ENCODE measurements at regions not wholly inside any gene's neighbourhood (a gene's known extent, or its start where the extent isn't known, plus 50 kb on each side); places are given as distances from the start of the nearest gene placed in this dataset.

DNA sequence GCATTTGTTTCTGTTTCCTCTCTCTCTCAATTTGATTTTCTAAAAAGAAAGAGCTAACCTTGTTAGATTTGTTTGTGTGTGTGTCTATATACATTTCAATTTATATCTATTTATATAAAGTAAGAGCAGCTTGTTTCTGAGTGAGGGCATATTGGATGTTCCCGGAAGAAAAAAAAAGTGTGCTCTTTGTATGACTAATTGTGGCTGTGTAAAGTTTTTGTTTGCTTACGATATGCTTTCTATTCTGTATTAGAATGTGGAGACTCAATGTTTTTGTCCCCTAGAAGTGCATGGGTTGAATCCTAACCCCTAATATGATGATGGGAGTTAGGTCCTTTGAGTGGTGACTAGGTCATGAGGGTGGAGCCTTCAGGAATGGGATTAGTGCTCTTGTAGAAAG, 66.6 kb upstream of the C1QTNF9B start:
- ChIA-PET POLR2A (no interaction called here), CTCF (no interaction called here)
- Mint-ChIP-seq H3K4me3 (no peak overlapping the region), H3K27ac (no peak overlapping the region), H3K9me3 (no peaks in the 10 kb centered on the region), H3K27me3 (no peaks in the 10 kb centered on the region), H3K4me1 (ENCODE audit: low read depth) (peaks cover 13% of the 10 kb centered on the region), H3K36me3 (ENCODE audit: low read depth) (no peaks in the 10 kb centered on the region)
- Histone ChIP-seq H3K27ac (ENCODE audit: low read depth in 1 of 2, low read length in 2 of 2) (no peak overlapping the region), H3K4me3 (ENCODE audit: low read length) (no peak overlapping the region), H3K27me3 (ENCODE audit: control insufficient read depth in 1 of 2, insufficient read depth in 2 of 2, low read length in 2 of 2) (no peaks in the 10 kb centered on the region), H3K36me3 (ENCODE audit: insufficient read depth, low read length) (no peaks in the 10 kb centered on the region), H3K9me3 (ENCODE audit: control insufficient read depth in 1 of 2, insufficient read depth in 1 of 2, low read length in 2 of 2) (no peaks in the 10 kb centered on the region), H3K4me1 (ENCODE audit: insufficient read depth, low read length) (peaks cover 12% of the 10 kb centered on the region)
- DNase-seq (no peak), ATAC-seq (ENCODE audit: poor library complexity) (no peak)
- intact Hi-C loops (cut with DNase I, micrococcal nuclease), result loop anchor here in 1 of 2 experiments (5.0 kb wide), 1 partner anchor 497 kb away; no protein-coding TSS in a partner anchor
- TF ChIP-seq CTCF (IDR thresholded peaks at IDR 0.05), result no peak

- H3K27ac ChIP-seq (ENCODE audit: low read depth in 1 of 2, low read length in 2 of 2), result no peak overlapping the region
- H3K4me3 ChIP-seq (ENCODE audit: low read length), result no peak overlapping the region
- H3K36me3 ChIP-seq (ENCODE audit: insufficient read depth, low read length), result no peaks in the 10 kb centered on the region
- TF ChIP-seq CTCF (IDR thresholded peaks at IDR 0.05), result no peak
- Mint-ChIP-seq H3K27ac (no peak overlapping the region), H3K36me3 (ENCODE audit: low read depth) (no peaks in the 10 kb centered on the region), H3K4me1 (ENCODE audit: low read depth) (peaks cover 13% of the 10 kb centered on the region), H3K9me3 (no peaks in the 10 kb centered on the region), H3K27me3 (no peaks in the 10 kb centered on the region), H3K4me3 (no peak overlapping the region)
- H3K4me1 ChIP-seq (ENCODE audit: insufficient read depth, low read length), result peaks cover 12% of the 10 kb centered on the region
- ChIA-PET CTCF (no interaction called here), POLR2A (no interaction called here)
- H3K27me3 ChIP-seq (ENCODE audit: control insufficient read depth in 1 of 2, insufficient read depth in 2 of 2, low read length in 2 of 2), result no peaks in the 10 kb centered on the region
- DNase-seq (no peak), ATAC-seq (ENCODE audit: poor library complexity) (no peak)
- no peaks in the 10 kb centered on the region for H3K9me3 ChIP-seq (ENCODE audit: control insufficient read depth in 1 of 2, insufficient read depth in 1 of 2, low read length in 2 of 2)
- intact Hi-C loops (cut with DNase I, micrococcal nuclease), result no loop called here
Measured at GRCh38 chr13:23965346-23965745, 68.0 kb upstream of the C1QTNF9B start.

DNA sequence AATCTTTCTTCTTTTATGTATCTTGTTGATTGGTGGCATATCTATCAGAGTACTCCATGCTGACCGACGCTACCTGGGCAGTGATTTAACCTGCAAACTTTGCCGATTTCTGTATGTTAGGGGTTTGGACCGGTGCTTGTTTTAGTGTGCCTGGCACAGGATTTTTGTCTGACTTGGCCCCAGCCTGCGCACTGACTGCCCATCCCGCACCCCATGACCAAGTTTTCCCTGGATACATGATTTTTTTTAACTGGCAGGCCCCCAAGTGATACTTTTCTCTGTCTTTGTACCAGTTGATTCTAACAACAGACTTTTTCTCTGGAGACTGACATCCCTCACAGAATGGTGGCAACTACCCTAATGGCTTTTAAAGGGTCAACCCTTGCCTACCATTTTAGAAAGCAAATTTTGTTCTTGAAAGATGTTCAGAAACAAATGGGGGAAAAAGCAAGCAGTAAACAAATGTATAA, 69.0 kb upstream of the C1QTNF9B start:
- no peak for ATAC-seq (ENCODE audit: poor library complexity)
- CTCF ChIA-PET, result no interaction called here
- Histone ChIP-seq H3K27ac (ENCODE audit: low read depth in 1 of 2, low read length in 2 of 2) (peak overlapping the region in 1 of 2 donors; percentile 81), H3K4me3 (ENCODE audit: low read length) (peak overlapping the region; percentile 54), H3K27me3 (ENCODE audit: control insufficient read depth in 1 of 2, insufficient read depth in 2 of 2, low read length in 2 of 2) (no peaks in the 10 kb centered on the region), H3K36me3 (ENCODE audit: insufficient read depth, low read length) (no peaks in the 10 kb centered on the region), H3K4me1 (ENCODE audit: insufficient read depth, low read length) (peaks cover 12% of the 10 kb centered on the region), H3K9me3 (ENCODE audit: control insufficient read depth in 1 of 2, insufficient read depth in 1 of 2, low read length in 2 of 2) (no peaks in the 10 kb centered on the region)
- Mint-ChIP-seq H3K27me3 (no peaks in the 10 kb centered on the region), H3K36me3 (ENCODE audit: low read depth) (no peaks in the 10 kb centered on the region), H3K4me1 (ENCODE audit: low read depth) (peaks cover 13% of the 10 kb centered on the region), H3K9me3 (no peaks in the 10 kb centered on the region), H3K4me3 (peak overlapping the region; percentile 82), H3K27ac (peak overlapping the region; percentile 82)
- intact Hi-C loops (cut with DNase I, micrococcal nuclease), result no loop called here
- POLR2A ChIA-PET, result no interaction called here
- no peak for TF ChIP-seq CTCF (IDR thresholded peaks at IDR 0.05)
- DNase-seq, result no peak

Data from CD4-positive, alpha-beta T cell (primary cell).